ENCODE measurements at regions not wholly inside any gene's neighbourhood (a gene's known extent, or its start where the extent isn't known, plus 50 kb on each side); places are given as distances from the start of the nearest gene placed in this dataset.

DNA sequence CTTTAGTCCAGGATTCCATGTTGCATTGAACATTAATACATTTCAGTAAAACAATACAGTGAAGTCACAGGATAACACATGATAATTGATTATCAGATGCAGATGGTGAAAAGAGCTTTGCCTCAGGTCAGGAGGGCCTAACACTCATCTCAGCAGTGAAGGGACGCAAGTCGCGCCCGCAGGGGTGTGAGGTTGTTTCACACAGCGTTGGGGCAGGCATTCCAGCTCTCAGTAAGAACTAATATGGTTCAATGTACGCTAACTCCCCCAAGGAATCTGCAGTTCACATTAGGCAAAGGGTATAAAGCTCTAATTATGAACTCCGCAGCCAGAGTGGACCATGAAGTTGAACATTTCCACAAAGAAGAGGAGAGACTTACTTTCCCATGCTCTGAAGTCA, 53.1 kb upstream of the ATL2 start:
- H3K4me2 ChIP-seq (ENCODE audit: low read depth, low read length), result no peak overlapping the region
- POLR2A ChIA-PET, result no interaction called here
- H3K27ac ChIP-seq (ENCODE audit: extremely low read length, insufficient read depth, low read length), result no peak overlapping the region
- H3K9ac ChIP-seq (ENCODE audit: insufficient read depth, low read depth, low read length), result no peak overlapping the region
- DNase-seq (ENCODE audit: low spot score), result no peak
- no peak for FAIRE-seq
- ATAC-seq, result no peak
- intact Hi-C loops (cut with micrococcal nuclease; ENCODE audit: unreplicated experiment), result no loop called here
- H3K36me3 ChIP-seq (replicated peaks in 1 of 2; ENCODE audit: control insufficient read depth in 1 of 2, insufficient read depth in 2 of 2, low read length in 2 of 2), result no peaks in the 10 kb centered on the region
- no peak for TF ChIP-seq POLR2AphosphoS2 (IDR thresholded peaks at IDR 0.05; ENCODE audit: low read depth, low read length)
- TF ChIP-seq, protein P1, sequence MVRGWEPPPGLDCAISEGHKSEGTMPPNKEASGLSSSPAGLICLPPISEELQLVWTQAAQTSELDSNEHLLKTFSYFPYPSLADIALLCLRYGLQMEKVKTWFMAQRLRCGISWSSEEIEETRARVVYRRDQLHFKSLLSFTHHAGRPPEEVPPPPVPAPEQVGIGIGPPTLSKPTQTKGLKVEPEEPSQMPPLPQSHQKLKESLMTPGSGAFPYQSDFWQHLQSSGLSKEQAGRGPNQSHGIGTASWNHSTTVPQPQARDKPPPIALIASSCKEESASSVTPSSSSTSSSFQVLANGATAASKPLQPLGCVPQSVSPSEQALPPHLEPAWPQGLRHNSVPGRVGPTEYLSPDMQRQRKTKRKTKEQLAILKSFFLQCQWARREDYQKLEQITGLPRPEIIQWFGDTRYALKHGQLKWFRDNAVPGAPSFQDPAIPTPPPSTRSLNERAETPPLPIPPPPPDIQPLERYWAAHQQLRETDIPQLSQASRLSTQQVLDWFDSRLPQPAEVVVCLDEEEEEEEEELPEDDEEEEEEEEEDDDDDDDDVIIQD (CRISPR knock-in tag; IDR thresholded peaks at IDR 0.05; ENCODE audit: low read depth), result no peak
- TF ChIP-seq, protein P2, sequence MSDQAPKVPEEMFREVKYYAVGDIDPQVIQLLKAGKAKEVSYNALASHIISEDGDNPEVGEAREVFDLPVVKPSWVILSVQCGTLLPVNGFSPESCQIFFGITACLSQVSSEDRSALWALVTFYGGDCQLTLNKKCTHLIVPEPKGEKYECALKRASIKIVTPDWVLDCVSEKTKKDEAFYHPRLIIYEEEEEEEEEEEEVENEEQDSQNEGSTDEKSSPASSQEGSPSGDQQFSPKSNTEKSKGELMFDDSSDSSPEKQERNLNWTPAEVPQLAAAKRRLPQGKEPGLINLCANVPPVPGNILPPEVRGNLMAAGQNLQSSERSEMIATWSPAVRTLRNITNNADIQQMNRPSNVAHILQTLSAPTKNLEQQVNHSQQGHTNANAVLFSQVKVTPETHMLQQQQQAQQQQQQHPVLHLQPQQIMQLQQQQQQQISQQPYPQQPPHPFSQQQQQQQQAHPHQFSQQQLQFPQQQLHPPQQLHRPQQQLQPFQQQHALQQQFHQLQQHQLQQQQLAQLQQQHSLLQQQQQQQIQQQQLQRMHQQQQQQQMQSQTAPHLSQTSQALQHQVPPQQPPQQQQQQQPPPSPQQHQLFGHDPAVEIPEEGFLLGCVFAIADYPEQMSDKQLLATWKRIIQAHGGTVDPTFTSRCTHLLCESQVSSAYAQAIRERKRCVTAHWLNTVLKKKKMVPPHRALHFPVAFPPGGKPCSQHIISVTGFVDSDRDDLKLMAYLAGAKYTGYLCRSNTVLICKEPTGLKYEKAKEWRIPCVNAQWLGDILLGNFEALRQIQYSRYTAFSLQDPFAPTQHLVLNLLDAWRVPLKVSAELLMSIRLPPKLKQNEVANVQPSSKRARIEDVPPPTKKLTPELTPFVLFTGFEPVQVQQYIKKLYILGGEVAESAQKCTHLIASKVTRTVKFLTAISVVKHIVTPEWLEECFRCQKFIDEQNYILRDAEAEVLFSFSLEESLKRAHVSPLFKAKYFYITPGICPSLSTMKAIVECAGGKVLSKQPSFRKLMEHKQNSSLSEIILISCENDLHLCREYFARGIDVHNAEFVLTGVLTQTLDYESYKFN (CRISPR knock-in tag; conservative IDR thresholded peaks at IDR 0.05), result no peak
- TF ChIP-seq, protein P3, sequence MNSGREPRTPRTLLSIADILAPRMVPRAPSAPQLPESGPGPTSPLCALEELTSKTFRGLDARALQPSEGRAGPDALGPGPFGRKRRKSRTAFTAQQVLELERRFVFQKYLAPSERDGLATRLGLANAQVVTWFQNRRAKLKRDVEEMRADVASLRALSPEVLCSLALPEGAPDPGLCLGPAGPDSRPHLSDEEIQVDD (CRISPR knock-in tag; IDR thresholded peaks at IDR 0.05; ENCODE audit: borderline replicate concordance), result no peak
- no peak overlapping the region for H2AFZ ChIP-seq (ENCODE audit: low read length)
- H3K4me3 ChIP-seq (replicated peaks in 1 of 3; ENCODE audit: insufficient read depth in 1 of 3, low read depth in 2 of 3, low read length in 3 of 3), result no peak overlapping the region
- CTCF ChIA-PET (ENCODE audit: low intra/inter-chr PET ratio, low total read pairs), result no interaction called here
- no peaks in the 10 kb centered on the region; the same call in 1 of the 2 replicates for H3K9me3 ChIP-seq (ENCODE audit: low read length)
- H3K27me3 ChIP-seq (ENCODE audit: control insufficient read depth in 1 of 2, insufficient read depth in 2 of 2, low read length in 2 of 2), result peaks cover 0 to 3% of the 10 kb centered on the region in 2 experiments; a peak in 1 of 5 replicates
- in situ Hi-C loops (cut with HindIII; ENCODE audit: extremely low pct_ligation_motif_present, low pct_unique_long_range_greater_than_20kb), result no loop called here
- no TSS peak for BruUV-seq (replicated peaks)
- H3K79me2 ChIP-seq (ENCODE audit: insufficient read depth, low read length), result no peaks in the 10 kb centered on the region
- H3K4me1 ChIP-seq (ENCODE audit: insufficient read depth, low read length), result peaks cover 42% of the 10 kb centered on the region
- 87% methylated on average over 7 of the region's 7 CpGs for WGBS (ENCODE audit: low lambda C conversion rate)
- H4K20me1 ChIP-seq (ENCODE audit: insufficient read depth, low read length), result no peaks in the 10 kb centered on the region
